ENCODE measurements at regions not wholly inside any gene's neighbourhood (a gene's known extent, or its start where the extent isn't known, plus 50 kb on each side); places are given as distances from the start of the nearest gene placed in this dataset.
A peak's percentile ranks its signal among the peaks of the same experiment; 100 is the strongest.

- ATAC-seq, result no peak
Observed at GRCh38 chr13:111456452-111457230, 136.2 kb downstream of the TEX29 start.

GRCh38 chr13:111458001-111458531, 137.6 kb downstream of the TEX29 start:
- ATAC-seq, result no peak
- DNase-seq, result no peak

More at GRCh38 chr13:111456452-111457230, 136.2 kb downstream of the TEX29 start:
- no peak for DNase-seq

GRCh38 chr13:111458739-111459138, 138.3 kb downstream of the TEX29 start:
- ATAC-seq, result no peak
- DNase-seq, result no peak

- no peak for DNase-seq
- ATAC-seq, result no peak
Observed at GRCh38 chr13:111459803-111460547, 139.5 kb downstream of the TEX29 start.

- no peak for ATAC-seq
- DNase-seq, result no peak
Observed at GRCh38 chr13:111460548-111461444, 140.4 kb downstream of the TEX29 start.

GRCh38 chr13:111461445-111462149, 141.2 kb downstream of the TEX29 start:
- DNase-seq, result no peak
- ATAC-seq, result no peak

- no peak for DNase-seq
- ATAC-seq, result no peak
Observed at GRCh38 chr13:111462221-111462764, 141.9 kb downstream of the TEX29 start.

- DNase-seq, result no peak
- ATAC-seq, result no peak
Observed at GRCh38 chr13:111462944-111463343, 142.5 kb downstream of the TEX29 start.

GRCh38 chr13:111467111-111467890, 146.9 kb downstream of the TEX29 start:
- DNase-seq (no peak), ATAC-seq (no peak)

- DNase-seq (no peak), ATAC-seq (no peak)
Observed at GRCh38 chr13:111468037-111468959, 147.9 kb downstream of the TEX29 start.

- DNase-seq (no peak), ATAC-seq (no peak)
Observed at GRCh38 chr13:111469450-111469849, 149.0 kb downstream of the TEX29 start.

- DNase-seq (no peak), ATAC-seq (no peak)
Observed at GRCh38 chr13:111469916-111470506, 149.6 kb downstream of the TEX29 start.

- ATAC-seq (peak; percentile 37), DNase-seq (no peak)
Observed at GRCh38 chr13:111470933-111471332, 150.5 kb downstream of the TEX29 start.

- ATAC-seq (no peak), DNase-seq (no peak)
Observed at GRCh38 chr13:111472083-111472482, 151.6 kb downstream of the TEX29 start.

- DNase-seq, result no peak
- ATAC-seq, result no peak
Observed at GRCh38 chr13:111472559-111473460, 152.4 kb downstream of the TEX29 start.

GRCh38 chr13:111474136-111475002, 153.9 kb downstream of the TEX29 start:
- no peak for DNase-seq
- ATAC-seq, result no peak

GRCh38 chr13:111475488-111475887, 155.0 kb downstream of the TEX29 start:
- DNase-seq (no peak), ATAC-seq (no peak)

Measured in stimulated activated naive CD8-positive, alpha-beta T cell treated with anti-CD3 and anti-CD28 coated beads, Interleukin-15, Interleukin-2, amounts not matched to agents 100 U/mL and 50 U/mL, for 24 hours (primary cell).